NB4 (cell line): ENCODE measurements at regions not wholly inside any gene's neighbourhood (a gene's known extent, or its start where the extent isn't known, plus 50 kb on each side); places are given as distances from the start of the nearest gene placed in this dataset.

Experiments used
- DNase-seq: peaks from one replicate; pipeline ENCODE4 v3.0.0; 2010; ENCODE audit warnings: low read depth
- H3K4me3 ChIP-seq: one replicate; pipeline ENCODE4 v1.5.1; 2011; ENCODE audit warnings: mild to moderate bottlenecking, low read depth, low read length, moderate library complexity
- CTCF ChIP-seq: IDR thresholded peaks from one replicate; pipeline ENCODE4 v1.5.1; 2012; ENCODE audit warnings: low read depth, low read length
- MAX ChIP-seq: IDR thresholded peaks from 2 replicates; pipeline ENCODE4 v1.6.1; 2011; ENCODE audit warnings: low read depth, low read length
- MYC ChIP-seq: IDR thresholded peaks from 2 replicates; pipeline ENCODE4 v1.6.1; 2011; ENCODE audit warnings: low read depth, low read length
- POLR2A ChIP-seq: IDR thresholded peaks from 2 replicates; pipeline ENCODE4 v1.6.1; 2011; ENCODE audit warnings: mild to moderate bottlenecking; ENCODE audit not compliant: insufficient read length; ENCODE audit errors: extremely low read depth

GRCh38 chr3:187456250-187456649 lies 88.1 kb downstream of the RTP4 start:
- no peak for DNase-seq
- H3K4me3 ChIP-seq: no peak overlapping the region
- TF ChIP-seq MYC (no peak), MAX (no peak), POLR2A (no peak), CTCF (no peak)

- DNase-seq: no peak
- no peak overlapping the region for H3K4me3 ChIP-seq
- no peak for TF ChIP-seq POLR2A
Measured at GRCh38 chr3:187454085-187454815, 86.1 kb downstream of the RTP4 start.

- H3K4me3 ChIP-seq: no peak overlapping the region
- no peak for DNase-seq
- TF ChIP-seq CTCF (no peak), MYC (no peak)
Measured at GRCh38 chr3:187450431-187451190, 82.4 kb downstream of the RTP4 start.

- no peak overlapping the region for H3K4me3 ChIP-seq
- DNase-seq: no peak
- no peak for TF ChIP-seq MYC
- no peak for TF ChIP-seq CTCF
- TF ChIP-seq MAX: no peak
- TF ChIP-seq POLR2A: no peak
Measured at GRCh38 chr3:187448674-187449073, 80.5 kb downstream of the RTP4 start.

- TF ChIP-seq MAX: no peak
- H3K4me3 ChIP-seq: no peak overlapping the region
- no peak for DNase-seq
Measured at GRCh38 chr3:187447737-187448136, 79.6 kb downstream of the RTP4 start.

- DNase-seq: no peak
- no peak for TF ChIP-seq POLR2A
- H3K4me3 ChIP-seq: no peak overlapping the region
Measured at GRCh38 chr3:187445356-187445755, 77.2 kb downstream of the RTP4 start.

- no peak for TF ChIP-seq POLR2A
- no peak for TF ChIP-seq MAX
- TF ChIP-seq MYC: no peak
- H3K4me3 ChIP-seq: no peak overlapping the region
- no peak for DNase-seq
Measured at GRCh38 chr3:187434524-187434923, 66.3 kb downstream of the RTP4 start.

GRCh38 chr3:187430576-187430975 lies 62.4 kb downstream of the RTP4 start:
- TF ChIP-seq CTCF: no peak
- DNase-seq: no peak
- no peak overlapping the region for H3K4me3 ChIP-seq
